Activated B cell treated with CpG ODN at 0.5 μM for 24 hours (primary cell): ENCODE measurements at regions not wholly inside any gene's neighbourhood (a gene's known extent, or its start where the extent isn't known, plus 50 kb on each side); places are given as distances from the start of the nearest gene placed in this dataset.

ENCODE experiments used
- ATAC-seq: fragments of 200-7000 bp; cut with Tn5 transposase; one replicate; pipeline ENCODE4 v1.10.0; 2021; ENCODE audit warnings: low read depth, mild to moderate bottlenecking, moderate library complexity
- CTCF ChIA-PET: fragments of 350-600 bp; sonication (Branson Sonifier 250); formaldehyde crosslinking; loops from one replicate; lab custom pipeline; 2021; ENCODE audit warnings: antibody characterized with exemption; lab: Charles Lee
- POLR2A ChIA-PET: fragments of 350-600 bp; sonication (Branson Sonifier 250); formaldehyde crosslinking; loops from one replicate; lab custom pipeline; 2021; ENCODE audit warnings: antibody characterized with exemption; lab: Charles Lee
- DNase-seq: peaks from one replicate; pipeline ENCODE4 v3.0.0; 2022
- H3K27ac Mint-ChIP-seq: one replicate; pipeline ENCODE4 v1.8.0; 2020; ENCODE audit warnings: mixed read lengths
- H3K27me3 Mint-ChIP-seq: one replicate; pipeline ENCODE4 v1.8.0; 2021; ENCODE audit warnings: mixed read lengths
- H3K36me3 Mint-ChIP-seq: one replicate; pipeline ENCODE4 v1.8.0; 2021; ENCODE audit warnings: low read depth, mixed read lengths
- H3K4me1 Mint-ChIP-seq: one replicate; pipeline ENCODE4 v1.8.0; 2021; ENCODE audit warnings: mixed read lengths
- H3K4me3 Mint-ChIP-seq: one replicate; pipeline ENCODE4 v1.8.0; 2020; ENCODE audit warnings: mild to moderate bottlenecking, mixed read lengths
- H3K9me3 Mint-ChIP-seq: one replicate; pipeline ENCODE4 v1.8.0; 2020; ENCODE audit warnings: mixed read lengths
- CTCF ChIP-seq: fragments of 200-600 bp; IDR thresholded peaks from one replicate; pipeline ENCODE4 v1.8.0; 2022; ENCODE audit warnings: antibody characterized with exemption, mild to moderate bottlenecking
- intact Hi-C: fragments of 100-400 bp; cut with micrococcal nuclease; formaldehyde crosslinking; loops from one replicate; pipeline ENCODE4 v1.15.1; 2024

DNA sequence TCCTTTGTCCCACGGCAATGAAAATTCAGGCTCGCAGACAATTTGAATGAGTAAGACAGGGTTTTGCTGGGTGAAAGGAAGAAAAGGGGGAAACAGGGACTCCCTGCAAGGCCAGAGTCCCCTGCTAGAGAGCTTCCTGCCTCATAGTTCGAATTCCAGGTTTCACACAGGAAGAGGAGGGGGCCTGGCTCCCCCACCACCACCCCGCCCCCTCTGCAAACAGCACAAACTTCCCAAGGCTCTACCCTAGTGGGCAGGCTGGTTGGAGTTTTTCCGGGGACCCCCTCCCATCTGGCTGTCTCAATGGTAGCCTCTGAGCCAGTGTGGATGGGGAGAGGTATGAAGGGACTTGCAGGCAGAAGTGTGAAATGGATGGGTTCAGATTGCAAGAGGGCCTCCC lies 57.4 kb upstream of the NEBL start:
- CTCF ChIA-PET, result no interaction called here
- Mint-ChIP-seq H3K27me3 (peaks cover 4% of the 10 kb centered on the region), H3K4me3 (no peak overlapping the region), H3K36me3 (no peaks in the 10 kb centered on the region), H3K27ac (no peak overlapping the region), H3K4me1 (peaks cover 4% of the 10 kb centered on the region), H3K9me3 (no peaks in the 10 kb centered on the region)
- DNase-seq, result no peak
- POLR2A ChIA-PET, result no interaction called here
- no peak for ATAC-seq
- no peak for TF ChIP-seq CTCF
- intact Hi-C loops, result no loop called here

- Mint-ChIP-seq H3K27me3 (peaks cover 4% of the 10 kb centered on the region), H3K27ac (no peak overlapping the region), H3K4me3 (no peak overlapping the region), H3K9me3 (no peaks in the 10 kb centered on the region), H3K4me1 (peaks cover 14% of the 10 kb centered on the region), H3K36me3 (no peaks in the 10 kb centered on the region)
- intact Hi-C loops, result no loop called here
- CTCF ChIA-PET, result no interaction called here
- ATAC-seq, result no peak
- POLR2A ChIA-PET, result no interaction called here
- no peak for TF ChIP-seq CTCF
- DNase-seq, result no peak
These were observed 56.0 kb upstream of the NEBL start for GRCh38 chr10:20953120-20953519.

DNA sequence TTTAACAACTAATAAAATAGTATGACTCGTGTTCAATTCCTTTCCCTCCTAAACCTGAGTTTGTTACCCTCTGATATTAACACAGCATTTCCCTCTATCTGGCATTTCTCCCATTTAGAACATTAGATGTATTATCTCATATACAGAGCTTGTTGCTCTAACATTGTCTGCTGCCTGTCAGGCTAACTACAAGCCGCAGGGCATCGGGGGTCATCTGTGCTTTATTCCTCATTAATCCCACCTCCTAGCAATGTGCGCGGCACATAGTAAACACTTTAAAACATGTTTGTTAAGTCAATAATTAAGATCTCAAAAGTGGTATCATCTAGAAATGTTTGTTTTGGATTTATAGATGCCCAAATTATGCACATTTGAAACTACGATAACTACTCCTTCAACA lies 52.9 kb upstream of the NEBL start:
- DNase-seq (no peak), ATAC-seq (no peak)
- ChIA-PET POLR2A (no interaction called here), CTCF (no interaction called here)
- no peak overlapping the region for H3K4me3 Mint-ChIP-seq
- H3K27me3 Mint-ChIP-seq, result no peaks in the 10 kb centered on the region
- no peak overlapping the region for H3K27ac Mint-ChIP-seq
- H3K36me3 Mint-ChIP-seq, result no peaks in the 10 kb centered on the region
- H3K9me3 Mint-ChIP-seq, result no peaks in the 10 kb centered on the region
- H3K4me1 Mint-ChIP-seq, result peaks cover 14% of the 10 kb centered on the region
- no peak for TF ChIP-seq CTCF
- intact Hi-C loops, result no loop called here

GRCh38 chr10:20948686-20949327 lies 51.7 kb upstream of the NEBL start:
- Mint-ChIP-seq H3K9me3 (no peaks in the 10 kb centered on the region), H3K4me1 (peaks cover 14% of the 10 kb centered on the region), H3K27me3 (no peaks in the 10 kb centered on the region), H3K27ac (no peak overlapping the region), H3K36me3 (no peaks in the 10 kb centered on the region), H3K4me3 (peak overlapping the region; percentile 70)
- DNase-seq, result no peak
- intact Hi-C loops, result no loop called here
- CTCF ChIA-PET, result no interaction called here
- no peak for ATAC-seq
- POLR2A ChIA-PET, result interaction anchor here (0.6 kb wide), 1 partner anchor 62 kb away, joined by 3 read pairs; no protein-coding TSS in a partner anchor
- no peak for TF ChIP-seq CTCF
